ENCODE measurements at regions not wholly inside any gene's neighbourhood (a gene's known extent, or its start where the extent isn't known, plus 50 kb on each side); places are given as distances from the start of the nearest gene placed in this dataset.

DNA sequence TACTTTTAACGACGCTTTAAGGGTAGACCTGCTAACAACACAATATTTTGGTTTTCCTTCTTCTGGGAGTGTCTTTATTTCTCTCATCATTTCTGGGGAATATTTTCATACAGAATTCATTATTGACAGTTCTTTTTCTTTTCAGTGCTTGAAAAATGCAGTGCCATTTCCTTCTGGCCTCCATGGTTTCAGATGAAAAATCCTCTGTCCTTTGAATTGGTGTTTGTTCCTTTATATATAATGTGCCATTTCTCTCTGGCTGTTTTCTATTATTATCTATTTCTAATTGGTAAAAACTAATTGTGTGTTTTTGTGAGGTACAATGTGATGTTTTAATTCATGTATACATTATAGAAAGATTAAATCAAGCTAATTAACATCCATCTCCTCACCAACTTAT, 194.3 kb upstream of the S1PR3 start:
- ChIA-PET POLR2A (no interaction called here), CTCF (no interaction called here)
- Histone ChIP-seq H3K36me3 (ENCODE audit: control insufficient read depth in 2 of 2, insufficient read depth in 1 of 2, low read length in 2 of 2) (no peaks in the 10 kb centered on the region), H3K4me1 (ENCODE audit: control insufficient read depth, insufficient read depth, low read length) (peaks cover 6% of the 10 kb centered on the region), H3K9me3 (ENCODE audit: control insufficient read depth, insufficient read depth, low read depth, low read length) (no peaks in the 10 kb centered on the region), H3K4me3 (ENCODE audit: low read depth, low read length) (no peak overlapping the region), H3K27ac (ENCODE audit: extremely low read depth, low read depth, low read length) (no peak overlapping the region)
- no peak for TF ChIP-seq ZNF658 (tag by site-specific recombination; IDR thresholded peaks at IDR 0.05)
- no peak for TF ChIP-seq ZFP37 (tag by site-specific recombination; IDR thresholded peaks at IDR 0.05)
- no peak for TF ChIP-seq ZSCAN16 (tag by site-specific recombination; IDR thresholded peaks at IDR 0.05)
- no peak for TF ChIP-seq SCRT1 (tag by site-specific recombination; IDR thresholded peaks at IDR 0.05; ENCODE audit: borderline replicate concordance)
- no peak for TF ChIP-seq HOXC10 (CRISPR knock-in tag; IDR thresholded peaks at IDR 0.05)
- no peak for TF ChIP-seq ATF2 (tag by site-specific recombination; IDR thresholded peaks at IDR 0.05; ENCODE audit: low read depth)
- TF ChIP-seq ZNF266 (tag by site-specific recombination; IDR thresholded peaks at IDR 0.05; ENCODE audit: low read depth), result no peak
- no peak for TF ChIP-seq ZBTB7A (tag by site-specific recombination; IDR thresholded peaks at IDR 0.05; ENCODE audit: low read depth)
- TF ChIP-seq, protein P1, sequence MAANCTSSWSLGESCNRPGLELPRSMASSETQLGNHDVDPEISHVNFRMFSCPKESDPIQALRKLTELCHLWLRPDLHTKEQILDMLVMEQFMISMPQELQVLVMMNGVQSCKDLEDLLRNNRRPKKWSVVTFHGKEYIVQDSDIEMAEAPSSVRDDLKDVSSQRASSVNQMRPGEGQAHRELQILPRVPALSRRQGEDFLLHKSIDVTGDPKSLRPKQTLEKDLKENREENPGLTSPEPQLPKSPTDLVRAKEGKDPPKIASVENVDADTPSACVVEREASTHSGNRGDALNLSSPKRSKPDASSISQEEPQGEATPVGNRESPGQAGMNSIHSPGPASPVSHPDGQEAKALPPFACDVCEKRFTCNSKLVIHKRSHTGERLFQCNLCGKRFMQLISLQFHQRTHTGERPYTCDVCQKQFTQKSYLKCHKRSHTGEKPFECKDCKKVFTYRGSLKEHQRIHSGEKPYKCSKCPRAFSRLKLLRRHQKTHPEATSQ (tag by site-specific recombination; IDR thresholded peaks at IDR 0.05), result no peak
- TF ChIP-seq ZBTB1 (tag by site-specific recombination; IDR thresholded peaks at IDR 0.05), result no peak
- TF ChIP-seq ZBTB21 (tag by site-specific recombination; IDR thresholded peaks at IDR 0.05), result no peak
- no peak for TF ChIP-seq PBX3 (CRISPR knock-in tag; IDR thresholded peaks at IDR 0.05)
- no peak for TF ChIP-seq YY2 (tag by site-specific recombination; IDR thresholded peaks at IDR 0.05)
- TF ChIP-seq ZNF433 (tag by site-specific recombination; IDR thresholded peaks at IDR 0.05; ENCODE audit: low read depth), result no peak
- TF ChIP-seq ZNF19 (tag by site-specific recombination; IDR thresholded peaks at IDR 0.05; ENCODE audit: low read depth), result no peak

DNA sequence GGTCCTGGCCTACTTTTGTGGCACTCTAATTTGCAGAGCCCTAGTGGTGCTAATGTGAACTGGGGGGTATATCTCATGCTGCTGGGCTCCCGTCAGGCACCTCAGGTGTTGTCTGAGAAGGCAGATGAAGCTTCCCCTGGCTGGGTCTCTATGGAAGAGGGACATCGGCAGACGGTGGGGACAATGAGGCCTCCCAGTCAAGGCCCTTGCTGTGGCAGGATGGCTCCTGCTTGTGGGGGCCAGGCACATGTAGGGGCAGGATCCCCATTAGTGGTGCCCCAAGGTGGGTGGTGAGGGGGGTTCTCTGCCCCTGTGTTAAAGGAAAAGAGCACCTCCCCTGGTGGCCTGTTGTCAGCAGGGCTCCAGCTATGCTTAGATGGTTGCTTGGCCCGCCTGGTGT, 192.8 kb upstream of the S1PR3 start:
- ChIA-PET POLR2A (no interaction called here), CTCF (no interaction called here)
- Histone ChIP-seq H3K4me3 (ENCODE audit: low read depth, low read length) (no peak overlapping the region), H3K27ac (ENCODE audit: extremely low read depth, low read depth, low read length) (no peak overlapping the region), H3K9me3 (ENCODE audit: control insufficient read depth, insufficient read depth, low read depth, low read length) (no peaks in the 10 kb centered on the region), H3K4me1 (ENCODE audit: control insufficient read depth, insufficient read depth, low read length) (peaks cover 6% of the 10 kb centered on the region), H3K36me3 (ENCODE audit: control insufficient read depth in 2 of 2, insufficient read depth in 1 of 2, low read length in 2 of 2) (no peaks in the 10 kb centered on the region)
- no peak for TF ChIP-seq ZNF354C (tag by site-specific recombination; IDR thresholded peaks at IDR 0.05; ENCODE audit: borderline replicate concordance, low read depth)
- TF ChIP-seq, protein P2, sequence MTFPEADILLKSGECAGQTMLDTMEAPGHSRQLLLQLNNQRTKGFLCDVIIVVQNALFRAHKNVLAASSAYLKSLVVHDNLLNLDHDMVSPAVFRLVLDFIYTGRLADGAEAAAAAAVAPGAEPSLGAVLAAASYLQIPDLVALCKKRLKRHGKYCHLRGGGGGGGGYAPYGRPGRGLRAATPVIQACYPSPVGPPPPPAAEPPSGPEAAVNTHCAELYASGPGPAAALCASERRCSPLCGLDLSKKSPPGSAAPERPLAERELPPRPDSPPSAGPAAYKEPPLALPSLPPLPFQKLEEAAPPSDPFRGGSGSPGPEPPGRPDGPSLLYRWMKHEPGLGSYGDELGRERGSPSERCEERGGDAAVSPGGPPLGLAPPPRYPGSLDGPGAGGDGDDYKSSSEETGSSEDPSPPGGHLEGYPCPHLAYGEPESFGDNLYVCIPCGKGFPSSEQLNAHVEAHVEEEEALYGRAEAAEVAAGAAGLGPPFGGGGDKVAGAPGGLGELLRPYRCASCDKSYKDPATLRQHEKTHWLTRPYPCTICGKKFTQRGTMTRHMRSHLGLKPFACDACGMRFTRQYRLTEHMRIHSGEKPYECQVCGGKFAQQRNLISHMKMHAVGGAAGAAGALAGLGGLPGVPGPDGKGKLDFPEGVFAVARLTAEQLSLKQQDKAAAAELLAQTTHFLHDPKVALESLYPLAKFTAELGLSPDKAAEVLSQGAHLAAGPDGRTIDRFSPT (tag by site-specific recombination; IDR thresholded peaks at IDR 0.05), result no peak
- TF ChIP-seq RBAK (tag by site-specific recombination; IDR thresholded peaks at IDR 0.05), result no peak
- no peak for TF ChIP-seq SETDB1 (IDR thresholded peaks at IDR 0.05; ENCODE audit: insufficient read length, low read length)
